ENCODE measurements at regions not wholly inside any gene's neighbourhood (a gene's known extent, or its start where the extent isn't known, plus 50 kb on each side); places are given as distances from the start of the nearest gene placed in this dataset.

GRCh38 chr11:28632338-28632737 is 524.1 kb downstream of the METTL15 start:
- H3K4me1 ChIP-seq (ENCODE audit: control insufficient read depth, insufficient read depth, low read length) = no peaks in the 10 kb centered on the region
- TF ChIP-seq PBX3 (CRISPR knock-in tag; IDR thresholded peaks at IDR 0.05) (no peak), ZNF133 (tag by site-specific recombination; IDR thresholded peaks at IDR 0.05) (no peak), ZNF211 (tag by site-specific recombination; IDR thresholded peaks at IDR 0.05; ENCODE audit: low read depth) (no peak), SCRT2 (tag by site-specific recombination; IDR thresholded peaks at IDR 0.05) (no peak), ZNF629 (tag by site-specific recombination; IDR thresholded peaks at IDR 0.05) (no peak), RBAK (tag by site-specific recombination; IDR thresholded peaks at IDR 0.05) (no peak), ZNF391 (tag by site-specific recombination; IDR thresholded peaks at IDR 0.05; ENCODE audit: borderline replicate concordance, low read depth) (no peak), ZNF488 (tag by site-specific recombination; IDR thresholded peaks at IDR 0.05) (no peak), ELK4 (IDR thresholded peaks at IDR 0.05; ENCODE audit: borderline replicate concordance, low read depth, low read length) (no peak), ZBTB21 (tag by site-specific recombination; IDR thresholded peaks at IDR 0.05) (no peak), ZNF324 (tag by site-specific recombination; IDR thresholded peaks at IDR 0.05) (no peak), ZNF677 (tag by site-specific recombination; IDR thresholded peaks at IDR 0.05) (no peak), ZNF335 (tag by site-specific recombination; conservative IDR thresholded peaks at IDR 0.05) (no peak), PRDM10 (tag by site-specific recombination; IDR thresholded peaks at IDR 0.05) (no peak), PRDM4 (tag by site-specific recombination; IDR thresholded peaks at IDR 0.05) (no peak), TSHZ1 (tag by site-specific recombination; IDR thresholded peaks at IDR 0.05; ENCODE audit: borderline replicate concordance) (no peak), ZNF362 (tag by site-specific recombination; IDR thresholded peaks at IDR 0.05) (no peak), ZNF2 (tag by site-specific recombination; IDR thresholded peaks at IDR 0.05) (no peak), ZXDB (tag by site-specific recombination; IDR thresholded peaks at IDR 0.05) (no peak), ZNF560 (tag by site-specific recombination; IDR thresholded peaks at IDR 0.05; ENCODE audit: borderline replicate concordance) (no peak)
- CTCF ChIA-PET = interaction anchor here (0.7 kb wide), 1 partner anchor 41 kb away, joined by 3 read pairs; no protein-coding TSS in a partner anchor
- H3K27ac ChIP-seq (ENCODE audit: extremely low read depth, low read depth, low read length) = no peak overlapping the region
- H3K4me3 ChIP-seq (ENCODE audit: low read depth, low read length) = no peak overlapping the region
- H3K36me3 ChIP-seq (ENCODE audit: control insufficient read depth in 2 of 2, insufficient read depth in 1 of 2, low read length in 2 of 2) = no peaks in the 10 kb centered on the region
- H3K9me3 ChIP-seq (ENCODE audit: control insufficient read depth, insufficient read depth, low read depth, low read length) = no peaks in the 10 kb centered on the region
- POLR2A ChIA-PET = no interaction called here
